ENCODE measurements at regions not wholly inside any gene's neighbourhood (a gene's known extent, or its start where the extent isn't known, plus 50 kb on each side); places are given as distances from the start of the nearest gene placed in this dataset.
"Not testable (repeated sequence)": the region's sequence is repeated elsewhere in the genome, so short reads cannot be mapped to it uniquely, and the experiment has no call there.

- DNase-seq = no peak
These were observed 339.0 kb downstream of the RMST start for GRCh38 chr12:97801471-97802059.

- no peak for DNase-seq
These were observed 342.5 kb downstream of the RMST start for GRCh38 chr12:97805146-97805545.

- DNase-seq = no peak
These were observed 350.7 kb downstream of the RMST start for GRCh38 chr12:97813301-97813700.

GRCh38 chr12:97821806-97822205, 359.2 kb downstream of the RMST start:
- DNase-seq = no peak

- no peak for DNase-seq
These were observed 372.9 kb downstream of the RMST start for GRCh38 chr12:97835541-97835940.

GRCh38 chr12:97837401-97837800, 374.8 kb downstream of the RMST start:
- no peak for DNase-seq

GRCh38 chr12:97848051-97848450, 385.4 kb downstream of the RMST start:
- no peak for DNase-seq

GRCh38 chr12:97854477-97854876, 391.9 kb downstream of the RMST start:
- no peak for DNase-seq

GRCh38 chr12:97862072-97862471, 399.5 kb downstream of the RMST start:
- DNase-seq = no peak

- no peak for DNase-seq
These were observed 412.5 kb downstream of the RMST start for GRCh38 chr12:97875064-97875463.

- DNase-seq = no peak
These were observed 414.2 kb downstream of the RMST start for GRCh38 chr12:97876780-97877179.

- DNase-seq = no peak
These were observed 414.8 kb downstream of the RMST start for GRCh38 chr12:97877404-97877803.

- no peak for DNase-seq
These were observed 424.0 kb downstream of the RMST start for GRCh38 chr12:97886511-97887176.

GRCh38 chr12:97897881-97898280, 435.3 kb downstream of the RMST start:
- DNase-seq = not testable (repeated sequence)

GRCh38 chr12:97899529-97899928, 436.9 kb downstream of the RMST start:
- DNase-seq = no peak

GRCh38 chr12:97899956-97900355, 437.4 kb downstream of the RMST start:
- no peak for DNase-seq

- no peak for DNase-seq
These were observed 440.8 kb downstream of the RMST start for GRCh38 chr12:97903356-97903755.

GRCh38 chr12:97907504-97907903, 444.9 kb downstream of the RMST start:
- DNase-seq = no peak

GRCh38 chr12:97910559-97910958, 448.0 kb downstream of the RMST start:
- no peak for DNase-seq

- DNase-seq = no peak
These were observed 450.3 kb downstream of the RMST start for GRCh38 chr12:97912943-97913342.

- peak; percentile 8 for DNase-seq
These were observed 459.5 kb downstream of the RMST start for GRCh38 chr12:97921979-97922722.

GRCh38 chr12:97923546-97923945, 460.9 kb downstream of the RMST start:
- no peak for DNase-seq

GRCh38 chr12:97924122-97924521, 461.5 kb downstream of the RMST start:
- no peak for DNase-seq

GRCh38 chr12:97927977-97928376, 465.4 kb downstream of the RMST start:
- no peak for DNase-seq
